Vagina (tissue), 2 donors: ENCODE measurements at regions not wholly inside any gene's neighbourhood (a gene's known extent, or its start where the extent isn't known, plus 50 kb on each side); places are given as distances from the start of the nearest gene placed in this dataset.

Experiments
- DNase-seq, 2 donors: peaks; one replicate each; pipeline ENCODE4 v3.0.0-alpha.2; 2017; ENCODE audit errors: extremely low spot score in 2 of 2
- H3K27ac ChIP-seq: fragments of 200-600 bp; sonication (generic); one replicate; pipeline ENCODE4 v1.5.1; 2019
- H3K27me3 ChIP-seq: fragments of 200-600 bp; sonication (generic); one replicate; pipeline ENCODE4 v1.5.1; 2019
- H3K36me3 ChIP-seq, 2 donors: fragments of 200-600 bp; sonication (generic); one replicate each; pipeline ENCODE4 v1.5.1; 2017 to 2019
- H3K4me1 ChIP-seq: fragments of 200-600 bp; sonication (generic); one replicate; pipeline ENCODE4 v1.5.1; 2019
- H3K4me3 ChIP-seq, 2 donors: fragments of 200-600 bp; sonication (generic); 1 replicate in 1 of 2; 2 replicates in 1 of 2; pipeline ENCODE4 v1.5.1; 2016 to 2019
- H3K9me3 ChIP-seq: fragments of 200-600 bp; sonication (generic); one replicate; pipeline ENCODE4 v1.5.1; 2019
- POLR2A ChIP-seq, 2 donors: fragments of 450-650 bp; IDR thresholded peaks; one replicate each; pipeline ENCODE4 v1.6.1; 2017; ENCODE audit warnings: antibody characterized with exemption in 2 of 2, mild to moderate bottlenecking in 2 of 2, moderate library complexity in 2 of 2
- POLR2AphosphoS5 ChIP-seq, 2 donors: sonication (generic); formaldehyde crosslinking; IDR thresholded peaks; one replicate each; pipeline ENCODE4 v1.9.0; 2017; ENCODE audit warnings: antibody characterized with exemption in 2 of 2, mild to moderate bottlenecking in 2 of 2, low read depth in 1 of 2; ENCODE audit not compliant: insufficient read depth in 1 of 2
- intact Hi-C: fragments of 100-400 bp; cut with DNase I; formaldehyde crosslinking; loops from one replicate; pipeline ENCODE4 v1.15.1; 2023
- TF ChIP-seq, protein P1 (sequence below), 3 experiments: fragments of 450-650 bp in 2 of 3; fragments of 200-600 bp in 1 of 3; sonication (generic) in 1 of 3; IDR thresholded peaks; one replicate each; pipeline ENCODE4 v1.5.1; 2017 to 2019; ENCODE audit warnings: antibody characterized with exemption in 3 of 3, mild to moderate bottlenecking in 2 of 3, moderate library complexity in 2 of 3

DNA sequence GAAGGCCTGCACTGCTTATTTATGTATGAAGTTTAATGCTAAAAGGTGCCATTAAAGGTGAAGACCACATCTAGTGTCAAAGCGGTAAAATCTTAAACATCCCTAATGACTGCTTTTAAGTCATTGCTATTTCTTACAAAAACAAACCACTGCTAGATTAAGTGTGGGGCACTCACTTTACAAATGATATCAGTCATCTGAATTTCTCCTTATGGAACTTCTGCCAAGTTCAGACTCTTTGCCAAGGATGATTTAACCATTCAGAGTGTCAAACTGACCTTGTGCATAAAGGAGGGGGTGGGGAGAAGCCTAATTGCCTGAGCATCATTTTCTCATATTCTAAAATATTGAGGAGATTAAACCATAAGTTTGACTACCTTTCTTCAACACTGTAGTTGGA lies 271.5 kb downstream of the TGFB2 start:
- TF ChIP-seq POLR2AphosphoS5 (IDR thresholded peaks at IDR 0.05; ENCODE audit: insufficient read depth in 1 of 2, low read depth in 1 of 2) (no peak), POLR2A (IDR thresholded peaks at IDR 0.05) (no peak)
- TF ChIP-seq, protein P1, sequence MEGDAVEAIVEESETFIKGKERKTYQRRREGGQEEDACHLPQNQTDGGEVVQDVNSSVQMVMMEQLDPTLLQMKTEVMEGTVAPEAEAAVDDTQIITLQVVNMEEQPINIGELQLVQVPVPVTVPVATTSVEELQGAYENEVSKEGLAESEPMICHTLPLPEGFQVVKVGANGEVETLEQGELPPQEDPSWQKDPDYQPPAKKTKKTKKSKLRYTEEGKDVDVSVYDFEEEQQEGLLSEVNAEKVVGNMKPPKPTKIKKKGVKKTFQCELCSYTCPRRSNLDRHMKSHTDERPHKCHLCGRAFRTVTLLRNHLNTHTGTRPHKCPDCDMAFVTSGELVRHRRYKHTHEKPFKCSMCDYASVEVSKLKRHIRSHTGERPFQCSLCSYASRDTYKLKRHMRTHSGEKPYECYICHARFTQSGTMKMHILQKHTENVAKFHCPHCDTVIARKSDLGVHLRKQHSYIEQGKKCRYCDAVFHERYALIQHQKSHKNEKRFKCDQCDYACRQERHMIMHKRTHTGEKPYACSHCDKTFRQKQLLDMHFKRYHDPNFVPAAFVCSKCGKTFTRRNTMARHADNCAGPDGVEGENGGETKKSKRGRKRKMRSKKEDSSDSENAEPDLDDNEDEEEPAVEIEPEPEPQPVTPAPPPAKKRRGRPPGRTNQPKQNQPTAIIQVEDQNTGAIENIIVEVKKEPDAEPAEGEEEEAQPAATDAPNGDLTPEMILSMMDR (IDR thresholded peaks at IDR 0.05), result no peak
- no peaks in the 10 kb centered on the region for H3K36me3 ChIP-seq
- no peak for DNase-seq
- H3K9me3 ChIP-seq, result no peaks in the 10 kb centered on the region
- H3K4me1 ChIP-seq, result no peaks in the 10 kb centered on the region
- no peak overlapping the region for H3K27ac ChIP-seq
- H3K27me3 ChIP-seq, result no peaks in the 10 kb centered on the region
- H3K4me3 ChIP-seq, result no peak overlapping the region
- intact Hi-C loops, result no loop called here

DNA sequence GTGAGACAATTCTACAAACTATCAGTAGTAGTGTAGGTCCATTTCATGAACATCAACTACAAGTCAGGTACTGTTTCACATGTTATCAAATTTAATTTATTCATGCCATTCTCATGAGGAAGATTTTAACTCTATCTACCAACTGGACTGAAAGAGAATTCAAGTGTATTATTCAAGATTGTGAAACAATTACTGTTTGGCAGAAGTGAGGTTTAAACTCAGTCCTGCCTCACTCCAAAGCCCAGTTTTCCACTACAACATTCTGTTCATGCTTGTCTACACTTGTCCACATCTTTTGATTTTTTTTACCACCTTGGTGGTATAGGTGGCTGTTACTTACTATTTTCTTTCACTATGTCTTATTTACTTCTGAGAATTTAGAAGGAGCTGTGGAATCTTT lies 272.9 kb downstream of the TGFB2 start:
- H3K27me3 ChIP-seq, result no peaks in the 10 kb centered on the region
- H3K36me3 ChIP-seq, result no peaks in the 10 kb centered on the region
- TF ChIP-seq, protein P1 (IDR thresholded peaks at IDR 0.05), result no peak
- H3K27ac ChIP-seq, result no peak overlapping the region
- intact Hi-C loops, result no loop called here
- no peak for DNase-seq
- no peak overlapping the region for H3K4me3 ChIP-seq
- no peaks in the 10 kb centered on the region for H3K9me3 ChIP-seq
- H3K4me1 ChIP-seq, result no peaks in the 10 kb centered on the region

DNA sequence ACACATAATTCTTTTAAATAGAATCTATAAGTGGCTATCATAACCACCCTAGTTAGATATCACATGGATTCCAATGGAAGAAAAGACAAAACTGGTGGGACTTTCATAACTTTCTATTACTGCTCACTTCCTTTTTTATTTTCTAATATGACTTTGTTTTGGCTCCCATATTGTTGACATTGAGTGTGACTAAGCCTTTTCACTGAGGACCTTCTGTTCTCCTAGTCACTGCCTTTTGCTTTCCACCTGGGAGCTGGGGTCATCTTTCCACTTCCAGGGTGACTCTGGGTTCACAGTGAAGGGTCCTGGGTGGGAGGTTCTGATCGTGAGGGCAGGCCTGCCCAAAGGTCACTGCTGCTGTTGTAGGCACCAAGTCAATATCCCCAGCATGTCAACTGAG lies 275.8 kb downstream of the TGFB2 start:
- Histone ChIP-seq H3K36me3 (no peaks in the 10 kb centered on the region), H3K4me1 (peaks cover 11% of the 10 kb centered on the region), H3K4me3 (no peak overlapping the region), H3K27me3 (no peaks in the 10 kb centered on the region), H3K9me3 (no peaks in the 10 kb centered on the region), H3K27ac (no peak overlapping the region)
- TF ChIP-seq POLR2AphosphoS5 (IDR thresholded peaks at IDR 0.05; ENCODE audit: insufficient read depth in 1 of 2, low read depth in 1 of 2) (no peak), POLR2A (IDR thresholded peaks at IDR 0.05) (no peak)
- TF ChIP-seq, protein P1 (IDR thresholded peaks at IDR 0.05), result no peak
- DNase-seq, result no peak
- intact Hi-C loops, result no loop called here

DNA sequence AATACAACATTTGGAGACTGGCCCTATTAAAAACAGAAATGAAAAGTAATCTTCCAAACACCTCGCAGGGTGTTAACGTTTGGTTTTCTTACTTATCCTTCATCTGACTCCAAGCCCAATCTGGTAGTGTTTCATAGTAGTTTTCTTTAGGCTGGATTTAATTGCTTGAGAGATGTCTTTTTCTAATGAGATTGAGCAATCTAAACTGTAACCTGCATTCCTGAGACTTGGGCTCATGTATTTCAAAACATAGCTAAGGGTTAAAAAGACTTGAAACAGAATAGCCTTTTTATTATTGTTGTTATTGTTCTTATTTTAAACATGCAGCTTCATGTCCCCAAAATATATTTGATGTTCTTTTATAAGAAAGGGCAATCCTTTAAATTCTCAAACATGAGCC lies 278.9 kb downstream of the TGFB2 start:
- TF ChIP-seq POLR2A (IDR thresholded peaks at IDR 0.05) (no peak), POLR2AphosphoS5 (IDR thresholded peaks at IDR 0.05; ENCODE audit: insufficient read depth in 1 of 2, low read depth in 1 of 2) (no peak)
- TF ChIP-seq, protein P1 (IDR thresholded peaks at IDR 0.05), result no peak
- Histone ChIP-seq H3K36me3 (no peaks in the 10 kb centered on the region), H3K27me3 (no peaks in the 10 kb centered on the region), H3K9me3 (no peaks in the 10 kb centered on the region), H3K4me3 (no peak overlapping the region), H3K4me1 (peaks cover 11% of the 10 kb centered on the region), H3K27ac (no peak overlapping the region)
- no peak for DNase-seq
- intact Hi-C loops, result no loop called here

DNA sequence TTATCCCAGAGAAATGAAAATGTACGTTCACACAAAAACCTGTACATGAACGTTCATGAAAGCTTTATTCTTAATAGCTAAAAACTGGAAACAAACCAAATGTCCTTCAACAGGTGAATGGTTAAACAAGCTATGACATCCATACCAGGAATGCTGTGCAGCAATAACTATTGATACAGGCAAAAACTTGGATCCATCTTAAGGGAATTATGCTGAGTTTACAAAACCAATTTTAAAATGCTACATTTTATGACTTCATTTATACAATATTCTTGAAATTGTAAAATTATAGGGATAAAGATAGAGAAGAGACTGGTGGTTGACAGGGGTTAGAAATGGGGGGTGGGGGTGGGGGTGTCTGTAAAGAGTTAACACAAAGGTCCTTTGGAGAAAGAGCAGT lies 280.3 kb downstream of the TGFB2 start:
- H3K4me1 ChIP-seq, result peaks cover 11% of the 10 kb centered on the region
- H3K27ac ChIP-seq, result no peak overlapping the region
- intact Hi-C loops, result no loop called here
- H3K36me3 ChIP-seq, result no peaks in the 10 kb centered on the region
- no peaks in the 10 kb centered on the region for H3K9me3 ChIP-seq
- no peak for TF ChIP-seq POLR2AphosphoS5 (IDR thresholded peaks at IDR 0.05; ENCODE audit: insufficient read depth in 1 of 2, low read depth in 1 of 2)
- TF ChIP-seq, protein P1 (IDR thresholded peaks at IDR 0.05), result no peak
- no peak for TF ChIP-seq POLR2A (IDR thresholded peaks at IDR 0.05)
- no peak for DNase-seq
- H3K27me3 ChIP-seq, result no peaks in the 10 kb centered on the region
- no peak overlapping the region for H3K4me3 ChIP-seq
